Parathyroid adenoma (tissue), 2 donors: ENCODE measurements at regions not wholly inside any gene's neighbourhood (a gene's known extent, or its start where the extent isn't known, plus 50 kb on each side); places are given as distances from the start of the nearest gene placed in this dataset.

Experiments used
- H2AFZ ChIP-seq: fragments of 300-600 bp; sonication (generic); one replicate; pipeline ENCODE4 v1.7.0; 2017; ENCODE audit warnings: antibody characterized with exemption, mild to moderate bottlenecking
- H3K27ac ChIP-seq: fragments of 300-600 bp; sonication (generic); one replicate; pipeline ENCODE4 v1.7.0; 2017
- H3K27me3 ChIP-seq: fragments of 300-600 bp; sonication (generic); one replicate; pipeline ENCODE4 v1.7.0; 2017; ENCODE audit warnings: low read length; ENCODE audit not compliant: control insufficient read depth, insufficient read depth
- H3K36me3 ChIP-seq: fragments of 300-600 bp; sonication (generic); one replicate; pipeline ENCODE4 v1.7.0; 2017; ENCODE audit warnings: low read length; ENCODE audit not compliant: control insufficient read depth, insufficient read depth
- H3K4me1 ChIP-seq: fragments of 300-600 bp; sonication (generic); one replicate; pipeline ENCODE4 v1.7.0; 2017; ENCODE audit warnings: control low read depth
- H3K4me2 ChIP-seq: fragments of 300-600 bp; sonication (generic); one replicate; pipeline ENCODE4 v1.7.0; 2017; ENCODE audit warnings: low read length
- H3K4me3 ChIP-seq: fragments of 300-600 bp; sonication (generic); one replicate; pipeline ENCODE4 v1.7.0; 2017; ENCODE audit warnings: low read depth, low read length
- H3K79me2 ChIP-seq: fragments of 300-600 bp; sonication (generic); one replicate; pipeline ENCODE4 v1.7.0; 2017; ENCODE audit warnings: control low read depth
- H3K9ac ChIP-seq: fragments of 300-600 bp; sonication (generic); one replicate; pipeline ENCODE4 v1.7.0; 2017; ENCODE audit warnings: mild to moderate bottlenecking
- H3K9me3 ChIP-seq: fragments of 300-600 bp; sonication (generic); one replicate; pipeline ENCODE4 v1.7.0; 2017; ENCODE audit warnings: low read length; ENCODE audit not compliant: control insufficient read depth
- CTCF ChIP-seq: fragments of 300-600 bp; sonication (generic); IDR thresholded peaks from one replicate; pipeline ENCODE4 v1.7.0; 2017; ENCODE audit warnings: antibody characterized with exemption, mild to moderate bottlenecking
- donor health status: primary hyperparathyroidism.

- Histone ChIP-seq H3K27ac (no peak overlapping the region), H3K79me2 (no peaks in the 10 kb centered on the region), H3K9me3 (no peaks in the 10 kb centered on the region), H3K4me3 (no peak overlapping the region), H3K36me3 (no peaks in the 10 kb centered on the region), H3K9ac (no peak overlapping the region), H2AFZ (no peak overlapping the region), H3K27me3 (no peaks in the 10 kb centered on the region), H3K4me2 (no peak overlapping the region), H3K4me1 (no peaks in the 10 kb centered on the region)
- TF ChIP-seq CTCF: no peak
These were observed 50.9 kb upstream of the BCOR start for GRCh38 chrX:40148385-40149285.

DNA sequence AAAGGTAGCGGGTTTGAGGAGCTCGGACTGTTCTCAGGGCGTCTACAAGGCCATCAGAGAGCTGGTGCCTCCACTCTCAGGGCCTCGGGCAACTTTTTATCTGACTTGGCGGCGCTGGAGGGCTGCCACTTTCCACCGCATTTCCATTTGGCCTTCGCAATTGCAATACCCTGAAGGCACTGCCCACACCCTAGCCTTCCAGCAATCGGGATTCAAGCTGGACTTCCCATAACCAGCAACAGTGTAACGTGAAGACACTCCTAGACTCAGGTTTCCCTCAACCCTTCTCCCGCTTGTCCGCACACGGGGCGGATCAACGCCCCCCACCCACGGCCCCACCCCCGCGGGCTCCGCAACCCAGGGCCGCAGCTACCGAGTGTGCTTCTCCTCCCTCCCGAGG, 50.2 kb upstream of the BCOR start:
- Histone ChIP-seq H3K27me3 (no peaks in the 10 kb centered on the region), H3K4me1 (no peaks in the 10 kb centered on the region), H2AFZ (no peak overlapping the region), H3K4me2 (no peak overlapping the region), H3K36me3 (no peaks in the 10 kb centered on the region), H3K79me2 (no peaks in the 10 kb centered on the region), H3K27ac (no peak overlapping the region), H3K9me3 (no peaks in the 10 kb centered on the region), H3K9ac (no peak overlapping the region), H3K4me3 (no peak overlapping the region)
- TF ChIP-seq CTCF: no peak
